HG03558 (cell line): ENCODE measurements at regions not wholly inside any gene's neighbourhood (a gene's known extent, or its start where the extent isn't known, plus 50 kb on each side); places are given as distances from the start of the nearest gene placed in this dataset.

Source experiments
- ATAC-seq: cut with Tn5 transposase; IDR thresholded peaks from one replicate; pipeline ENCODE4 v1.9.1; 2021; ENCODE audit warnings: moderate number of reproducible peaks; ENCODE audit not compliant: unreplicated experiment; ENCODE audit errors: extremely low read depth

GRCh38 chr18:78922856-78923255, 56.8 kb upstream of the SALL3 start:
- ATAC-seq, result no peak

- no peak for ATAC-seq
These were observed 55.3 kb upstream of the SALL3 start for GRCh38 chr18:78924301-78924700.

GRCh38 chr18:78924786-78925540, 54.7 kb upstream of the SALL3 start:
- ATAC-seq, result no peak

GRCh38 chr18:78925557-78926242, 53.9 kb upstream of the SALL3 start:
- no peak for ATAC-seq

- ATAC-seq, result no peak
These were observed 53.4 kb upstream of the SALL3 start for GRCh38 chr18:78926243-78926615.

- ATAC-seq, result no peak
These were observed 52.5 kb upstream of the SALL3 start for GRCh38 chr18:78927156-78927555.

- no peak for ATAC-seq
These were observed 52.0 kb upstream of the SALL3 start for GRCh38 chr18:78927616-78928015.

- ATAC-seq, result no peak
These were observed 51.5 kb upstream of the SALL3 start for GRCh38 chr18:78928076-78928475.

GRCh38 chr18:78929516-78929915, 50.1 kb upstream of the SALL3 start:
- no peak for ATAC-seq
